Brain microvascular endothelial cell (primary cell): ENCODE measurements at regions not wholly inside any gene's neighbourhood (a gene's known extent, or its start where the extent isn't known, plus 50 kb on each side); places are given as distances from the start of the nearest gene placed in this dataset.

Experiments
- DNase-seq: peaks from one replicate; pipeline ENCODE4 v3.0.0-alpha.2; 2020
- H3K27ac ChIP-seq: fragments of 250-450 bp; sonication (Bioruptor Pico); 2 replicates; pipeline ENCODE4 v1.5.1; 2020; ENCODE audit warnings: mild to moderate bottlenecking, moderate library complexity
- H3K27me3 ChIP-seq: fragments of 250-450 bp; sonication (Bioruptor Pico); replicated peaks from 2 replicates; pipeline ENCODE4 v1.5.1; 2020; ENCODE audit warnings: mild to moderate bottlenecking
- H3K36me3 ChIP-seq: fragments of 250-450 bp; sonication (Bioruptor Pico); replicated peaks from 2 replicates; pipeline ENCODE4 v1.5.1; 2020; ENCODE audit warnings: mild to moderate bottlenecking
- H3K4me3 ChIP-seq: 2 replicates; pipeline ENCODE4 v1.5.1; 2011; ENCODE audit warnings: low read depth, mild to moderate bottlenecking, control low read depth, low read length, moderate library complexity
- CTCF ChIP-seq: IDR thresholded peaks from 2 replicates; pipeline ENCODE4 v1.5.1; 2011; ENCODE audit warnings: low read depth, mild to moderate bottlenecking, moderate library complexity, low read length, control low read depth, inconsistent platforms; ENCODE audit errors: missing control alignments
- in situ Hi-C: cut with HindIII; loops from 2 replicates; pipeline ENCODE4 v1.10.0; 2017; ENCODE audit warnings: low sequenced_read_pairs, low pct_ligation_motif_present

- Histone ChIP-seq H3K4me3 (no peak overlapping the region), H3K27me3 (peaks cover 19% of the 10 kb centered on the region), H3K27ac (no peak overlapping the region), H3K36me3 (no peaks in the 10 kb centered on the region)
- no peak for DNase-seq
- in situ Hi-C loops: no loop called here
- no peak for TF ChIP-seq CTCF
Measured at GRCh38 chr20:63100174-63100925, 93.6 kb upstream of the BHLHE23 start.

GRCh38 chr20:63099456-63100173, 92.9 kb upstream of the BHLHE23 start:
- DNase-seq: no peak
- no peak for TF ChIP-seq CTCF
- Histone ChIP-seq H3K27ac (no peak overlapping the region), H3K4me3 (no peak overlapping the region), H3K27me3 (peaks cover 19% of the 10 kb centered on the region), H3K36me3 (no peaks in the 10 kb centered on the region)
- in situ Hi-C loops: no loop called here

GRCh38 chr20:63098195-63098810, 91.5 kb upstream of the BHLHE23 start:
- H3K27me3 ChIP-seq: peaks cover 19% of the 10 kb centered on the region
- H3K4me3 ChIP-seq: no peak overlapping the region
- no peaks in the 10 kb centered on the region for H3K36me3 ChIP-seq
- no peak for DNase-seq
- no peak for TF ChIP-seq CTCF
- in situ Hi-C loops: no loop called here
- no peak overlapping the region for H3K27ac ChIP-seq

- Histone ChIP-seq H3K27ac (no peak overlapping the region), H3K27me3 (peaks cover 19% of the 10 kb centered on the region), H3K4me3 (no peak overlapping the region), H3K36me3 (no peaks in the 10 kb centered on the region)
- DNase-seq: no peak
- in situ Hi-C loops: no loop called here
- TF ChIP-seq CTCF: no peak
Measured at GRCh38 chr20:63097336-63097831, 90.6 kb upstream of the BHLHE23 start.

- Histone ChIP-seq H3K27me3 (peaks cover 15% of the 10 kb centered on the region), H3K27ac (no peak overlapping the region), H3K36me3 (no peaks in the 10 kb centered on the region), H3K4me3 (no peak overlapping the region)
- DNase-seq: no peak
- TF ChIP-seq CTCF: no peak
- in situ Hi-C loops: no loop called here
Measured at GRCh38 chr20:63096681-63097335, 90.0 kb upstream of the BHLHE23 start.
